BLaER1 treated with 17β-estradiol and CSF1 and Interleukin-3, amounts not matched to agents 10 nM and 100 nM (cell line): ENCODE measurements at regions not wholly inside any gene's neighbourhood (a gene's known extent, or its start where the extent isn't known, plus 50 kb on each side); places are given as distances from the start of the nearest gene placed in this dataset.
"Not testable (repeated sequence)": the region's sequence is repeated elsewhere in the genome, so short reads cannot be mapped to it uniquely, and the experiment has no call there.

Source experiments
- H3K27ac ChIP-seq, 11 experiments: shearing (Covaris generic); formaldehyde crosslinking; 2 replicates each; pipeline ENCODE4 v1.8.1; 2022
- H3K27me3 ChIP-seq, 11 experiments: shearing (Covaris generic); formaldehyde crosslinking; 2 replicates each; pipeline ENCODE4 v1.8.1; 2022
- H3K36me3 ChIP-seq, 11 experiments: shearing (Covaris generic); formaldehyde crosslinking; 2 replicates each; pipeline ENCODE4 v1.8.1; 2022
- H3K4me1 ChIP-seq, 10 experiments: shearing (Covaris generic); formaldehyde crosslinking; 2 replicates each; pipeline ENCODE4 v1.8.1; 2022
- H3K4me2 ChIP-seq, 11 experiments: shearing (Covaris generic); formaldehyde crosslinking; 2 replicates each; pipeline ENCODE4 v1.8.1; 2022
- H3K4me3 ChIP-seq, 10 experiments: shearing (Covaris generic); formaldehyde crosslinking; 2 replicates each; pipeline ENCODE4 v1.8.1; 2022
- H3K9ac ChIP-seq, 11 experiments: shearing (Covaris generic); formaldehyde crosslinking; 2 replicates each; pipeline ENCODE4 v1.8.1; 2022
- H3K9me3 ChIP-seq, 11 experiments: shearing (Covaris generic); formaldehyde crosslinking; replicated peaks in 1 of 11; 2 replicates each; pipeline ENCODE4 v1.8.1; 2022
- H4K20me1 ChIP-seq, 11 experiments: shearing (Covaris generic); formaldehyde crosslinking; 2 replicates each; pipeline ENCODE4 v1.8.1; 2022
- Cebpa-rat ChIP-seq, 11 experiments: shearing (Covaris generic); IDR thresholded peaks; 2 replicates each; pipeline ENCODE4 v1.8.1; 2022

DNA sequence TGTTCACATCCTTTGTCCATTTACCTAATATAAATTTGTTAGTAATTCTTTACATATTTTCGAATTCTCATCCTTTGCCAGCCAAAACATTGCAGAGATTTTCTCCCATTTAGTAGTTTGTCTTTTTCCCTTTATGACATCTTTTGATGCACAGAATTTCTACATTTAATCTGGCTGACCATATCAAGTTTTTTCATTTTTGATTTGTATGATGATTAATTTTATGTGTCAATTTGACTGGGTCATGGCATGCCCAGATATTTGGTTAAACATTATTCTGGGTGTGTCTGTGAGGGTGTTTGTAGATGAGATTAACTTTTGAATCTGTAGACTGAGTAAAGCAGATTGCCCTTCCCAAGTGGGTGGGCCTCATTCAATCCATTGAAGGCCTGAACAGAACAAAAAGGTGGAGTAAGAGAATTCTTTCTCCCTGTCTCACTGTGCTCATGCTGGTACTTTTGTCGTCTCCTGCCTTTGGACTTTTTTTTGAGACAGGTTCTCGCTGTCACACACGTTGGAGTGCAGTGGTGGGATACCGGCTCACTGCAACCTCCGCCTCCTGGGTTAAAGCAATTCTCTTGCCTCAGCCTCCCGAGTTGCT lies 72.1 kb upstream of the EPB41L1 start:
- peaks cover 0 to 40% (median 14%) of the 10 kb centered on the region in 10 experiments; a peak in 13 of 20 replicates for H3K4me1 ChIP-seq
- no peaks in the 10 kb centered on the region for H4K20me1 ChIP-seq
- peaks cover 0 to 14% (median 5%) of the 10 kb centered on the region in 11 experiments; a peak in 10 of 22 replicates for H3K9me3 ChIP-seq
- H3K4me3 ChIP-seq, result no peak overlapping the region
- H3K9ac ChIP-seq, result no peak overlapping the region
- no peak for TF ChIP-seq Cebpa-rat (IDR thresholded peaks at IDR 0.05)
- no peak overlapping the region for H3K27ac ChIP-seq
- H3K4me2 ChIP-seq, result no peak overlapping the region
- H3K27me3 ChIP-seq, result no peaks in the 10 kb centered on the region
- no peaks in the 10 kb centered on the region for H3K36me3 ChIP-seq

DNA sequence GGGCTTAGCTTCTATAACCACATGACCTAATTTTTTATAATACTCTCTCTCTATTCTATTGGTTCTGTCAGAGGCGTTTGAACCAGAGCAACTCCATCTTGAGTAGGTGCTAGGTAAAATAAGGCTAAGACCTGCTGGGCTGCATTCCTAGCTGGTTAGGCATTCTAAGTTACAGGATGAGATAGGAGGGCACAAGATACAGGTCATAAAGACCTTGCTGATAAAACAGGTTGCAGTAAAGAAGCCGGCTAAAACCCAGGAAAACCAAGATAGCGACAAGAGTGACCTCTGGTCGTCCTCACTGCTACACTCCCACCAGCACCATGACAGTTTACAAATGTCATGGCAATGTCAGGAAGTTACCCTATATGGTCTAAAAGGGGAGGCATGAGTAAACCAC lies 71.3 kb upstream of the EPB41L1 start:
- Histone ChIP-seq H3K4me1 (peaks cover 0 to 36% (median 14%) of the 10 kb centered on the region in 10 experiments; a peak in 13 of 20 replicates), H3K9me3 (peaks cover 0 to 14% (median 5%) of the 10 kb centered on the region in 11 experiments; a peak in 10 of 22 replicates)
- not testable (repeated sequence) for H3K9ac ChIP-seq, H3K27ac ChIP-seq, H3K4me2 ChIP-seq, H4K20me1 ChIP-seq, H3K4me3 ChIP-seq, H3K27me3 ChIP-seq, H3K36me3 ChIP-seq

DNA sequence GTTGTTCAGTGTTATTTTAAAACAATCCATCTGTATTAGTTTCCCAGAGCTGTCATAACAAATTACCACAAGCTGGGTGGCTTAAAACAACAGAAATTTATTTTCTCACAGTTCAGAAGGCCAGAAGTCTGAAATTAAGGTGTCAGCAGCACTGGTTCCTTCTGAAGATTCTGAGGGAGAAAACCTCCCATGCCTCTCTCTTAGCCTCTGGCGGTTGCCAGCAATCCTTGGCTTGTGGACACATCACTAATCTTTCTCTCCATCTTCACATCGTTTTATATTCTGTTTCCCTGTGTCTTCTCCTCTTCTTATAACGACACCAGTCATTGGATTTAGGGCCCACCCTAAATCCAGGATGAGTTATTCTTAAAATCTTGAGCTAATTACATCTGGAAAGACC lies 70.2 kb upstream of the EPB41L1 start:
- H3K4me3 ChIP-seq, result no peak overlapping the region
- peaks cover 0 to 36% (median 14%) of the 10 kb centered on the region in 10 experiments; a peak in 13 of 20 replicates for H3K4me1 ChIP-seq
- no peak for TF ChIP-seq Cebpa-rat (IDR thresholded peaks at IDR 0.05)
- no peaks in the 10 kb centered on the region for H4K20me1 ChIP-seq
- no peak overlapping the region for H3K9ac ChIP-seq
- H3K9me3 ChIP-seq, result peaks cover 0 to 11% (median 4%) of the 10 kb centered on the region in 11 experiments; a peak in 10 of 22 replicates
- H3K27me3 ChIP-seq, result peaks cover 0 to 3% (median 0%) of the 10 kb centered on the region in 11 experiments; a peak in 3 of 22 replicates
- no peaks in the 10 kb centered on the region for H3K36me3 ChIP-seq
- H3K27ac ChIP-seq, result no peak overlapping the region
- no peak overlapping the region for H3K4me2 ChIP-seq

DNA sequence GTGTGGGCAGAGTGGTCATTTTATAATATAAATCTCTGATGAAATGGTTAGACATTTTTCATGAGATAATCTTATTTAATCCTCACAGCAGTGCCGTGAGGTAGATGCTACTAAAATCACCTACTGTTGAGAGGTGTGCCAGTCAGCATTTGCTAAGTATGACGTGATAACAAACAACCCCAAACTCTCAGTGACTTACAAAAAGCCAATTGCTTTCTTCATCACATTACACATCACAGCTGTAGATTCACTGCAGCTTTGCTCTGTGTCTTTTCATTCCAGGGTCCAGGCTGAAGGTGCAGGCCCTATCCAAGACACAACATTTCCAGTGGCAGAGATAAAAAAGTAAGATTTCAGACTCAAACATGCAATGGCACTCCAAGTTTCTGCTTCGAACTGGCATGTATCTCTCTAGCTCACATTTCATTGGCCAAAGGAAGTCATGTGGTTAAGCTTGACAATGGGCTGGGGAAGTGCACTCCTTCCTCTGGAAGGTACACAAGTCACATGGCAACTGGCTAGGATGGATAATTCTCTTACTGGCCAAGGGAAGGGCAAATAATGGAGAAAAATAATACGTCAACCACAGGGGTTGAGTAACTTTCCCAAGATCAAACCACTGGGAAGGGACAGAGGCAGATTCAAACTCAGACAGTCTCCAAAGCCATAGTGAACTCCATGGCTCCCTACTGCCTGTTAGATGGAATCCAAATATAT lies 69.5 kb upstream of the EPB41L1 start:
- no peak for TF ChIP-seq Cebpa-rat (IDR thresholded peaks at IDR 0.05)
- Histone ChIP-seq H3K27ac (no peak overlapping the region), H4K20me1 (no peaks in the 10 kb centered on the region), H3K27me3 (peaks cover 2 to 10% (median 3%) of the 10 kb centered on the region in 11 experiments), H3K4me3 (no peak overlapping the region), H3K9ac (no peak overlapping the region), H3K4me1 (peaks cover 0 to 31% (median 10%) of the 10 kb centered on the region in 10 experiments; a peak in 13 of 20 replicates), H3K36me3 (no peaks in the 10 kb centered on the region), H3K4me2 (peak overlapping the region in 6 of 11 experiments; percentile 22 to 66 (median 53); a peak in 12 of 22 replicates), H3K9me3 (peaks cover 0 to 5% (median 0%) of the 10 kb centered on the region in 11 experiments; a peak in 7 of 22 replicates)

DNA sequence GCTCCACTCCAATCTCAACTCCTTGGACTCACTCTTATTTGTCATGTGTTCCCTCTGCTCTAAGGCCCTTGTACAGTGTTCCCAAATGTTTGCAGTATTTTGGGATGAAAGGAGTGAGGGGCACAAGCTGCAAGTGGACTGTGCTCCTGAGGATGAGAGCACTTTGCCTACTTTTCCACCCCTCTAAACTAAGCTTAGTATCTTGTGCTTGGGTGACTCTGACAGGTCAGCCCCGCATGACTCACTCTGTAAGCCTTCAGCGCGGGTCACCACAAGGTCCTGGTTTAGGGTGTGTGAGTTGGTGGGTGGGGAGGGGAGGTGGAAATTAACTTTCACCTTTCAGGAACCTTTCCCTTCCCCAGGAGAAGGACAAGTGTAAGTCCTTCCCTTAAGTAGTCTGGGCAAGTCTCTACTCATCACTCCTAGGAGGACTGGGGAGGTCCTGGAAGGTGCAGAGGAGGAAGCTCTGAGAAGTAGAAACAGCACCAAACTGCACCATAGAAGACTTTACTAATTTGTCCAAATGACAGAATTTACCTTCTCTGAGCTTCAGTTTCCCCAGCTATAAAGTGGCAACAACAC lies 68.8 kb upstream of the EPB41L1 start:
- Histone ChIP-seq H3K9me3 (peaks cover 0 to 5% (median 0%) of the 10 kb centered on the region in 11 experiments; a peak in 7 of 22 replicates), H3K4me2 (peak overlapping the region in 6 of 11 experiments; percentile 22 to 66 (median 53); a peak in 12 of 22 replicates), H3K27ac (no peak overlapping the region), H3K9ac (no peak overlapping the region), H3K27me3 (peaks cover 9 to 17% (median 10%) of the 10 kb centered on the region in 11 experiments), H3K4me3 (no peak overlapping the region), H4K20me1 (no peaks in the 10 kb centered on the region), H3K36me3 (no peaks in the 10 kb centered on the region), H3K4me1 (peaks cover 0 to 25% (median 8%) of the 10 kb centered on the region in 10 experiments; a peak in 12 of 20 replicates)
- TF ChIP-seq Cebpa-rat (IDR thresholded peaks at IDR 0.05), result no peak

DNA sequence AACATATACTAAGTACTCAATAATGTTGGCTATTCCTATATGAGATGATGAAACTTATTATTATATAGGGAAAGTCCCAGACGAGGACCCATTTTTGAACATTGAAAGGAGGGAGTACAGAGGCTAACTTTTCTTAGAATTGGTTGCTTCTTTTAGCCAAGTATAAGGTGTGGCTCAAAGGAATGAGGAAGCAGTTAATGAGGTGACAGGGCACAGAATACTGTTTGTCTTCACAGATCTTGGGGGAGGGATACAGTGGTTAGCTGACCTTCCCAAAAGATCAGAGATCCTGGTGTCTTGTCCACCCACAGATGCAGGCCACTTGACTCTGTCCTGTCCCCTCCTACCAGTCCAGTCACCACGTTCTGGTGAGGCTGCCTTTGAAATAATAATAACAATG lies 67.8 kb upstream of the EPB41L1 start:
- Histone ChIP-seq H3K36me3 (no peaks in the 10 kb centered on the region), H3K27ac (no peak overlapping the region), H4K20me1 (peaks cover 0 to 3% (median 0%) of the 10 kb centered on the region in 11 experiments; a peak in 6 of 22 replicates), H3K4me3 (no peak overlapping the region), H3K27me3 (peaks cover 19 to 27% (median 20%) of the 10 kb centered on the region in 11 experiments), H3K4me2 (peak overlapping the region in 3 of 11 experiments; percentile 13 to 59 (median 46); a peak in 5 of 22 replicates), H3K9me3 (peaks cover 0 to 5% (median 0%) of the 10 kb centered on the region in 11 experiments; a peak in 7 of 22 replicates), H3K9ac (no peak overlapping the region), H3K4me1 (peaks cover 0 to 26% (median 10%) of the 10 kb centered on the region in 10 experiments; a peak in 15 of 20 replicates)
- TF ChIP-seq Cebpa-rat (IDR thresholded peaks at IDR 0.05), result no peak

DNA sequence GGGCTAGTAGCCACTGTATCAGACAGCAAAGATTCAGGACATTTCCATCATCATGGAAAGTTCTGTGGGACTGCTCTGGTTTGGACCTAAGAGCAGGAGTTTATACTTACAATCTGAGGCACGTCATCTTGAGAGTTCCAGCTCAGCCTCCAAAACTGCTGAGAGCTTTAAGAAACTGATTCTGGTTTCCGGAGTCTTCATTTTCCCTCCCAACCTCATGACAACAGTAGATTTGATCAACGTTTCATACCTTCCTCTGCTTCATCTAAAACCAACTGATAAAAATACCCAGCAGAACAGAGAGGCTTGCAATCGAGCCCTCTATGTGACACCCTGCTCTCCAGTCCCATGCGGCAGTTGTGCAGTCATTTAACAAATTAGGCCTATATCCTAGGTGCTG lies 64.3 kb upstream of the EPB41L1 start:
- no peak overlapping the region for H3K4me2 ChIP-seq
- H3K36me3 ChIP-seq, result no peaks in the 10 kb centered on the region
- no peaks in the 10 kb centered on the region for H3K9me3 ChIP-seq
- no peak for TF ChIP-seq Cebpa-rat (IDR thresholded peaks at IDR 0.05)
- H3K4me1 ChIP-seq, result peaks cover 18 to 47% (median 33%) of the 10 kb centered on the region in 10 experiments
- H3K9ac ChIP-seq, result no peak overlapping the region
- peaks cover 0 to 8% (median 0%) of the 10 kb centered on the region in 11 experiments; a peak in 7 of 22 replicates for H4K20me1 ChIP-seq
- no peak overlapping the region for H3K4me3 ChIP-seq
- H3K27me3 ChIP-seq, result peaks cover 49 to 62% (median 55%) of the 10 kb centered on the region in 11 experiments
- no peak overlapping the region for H3K27ac ChIP-seq

DNA sequence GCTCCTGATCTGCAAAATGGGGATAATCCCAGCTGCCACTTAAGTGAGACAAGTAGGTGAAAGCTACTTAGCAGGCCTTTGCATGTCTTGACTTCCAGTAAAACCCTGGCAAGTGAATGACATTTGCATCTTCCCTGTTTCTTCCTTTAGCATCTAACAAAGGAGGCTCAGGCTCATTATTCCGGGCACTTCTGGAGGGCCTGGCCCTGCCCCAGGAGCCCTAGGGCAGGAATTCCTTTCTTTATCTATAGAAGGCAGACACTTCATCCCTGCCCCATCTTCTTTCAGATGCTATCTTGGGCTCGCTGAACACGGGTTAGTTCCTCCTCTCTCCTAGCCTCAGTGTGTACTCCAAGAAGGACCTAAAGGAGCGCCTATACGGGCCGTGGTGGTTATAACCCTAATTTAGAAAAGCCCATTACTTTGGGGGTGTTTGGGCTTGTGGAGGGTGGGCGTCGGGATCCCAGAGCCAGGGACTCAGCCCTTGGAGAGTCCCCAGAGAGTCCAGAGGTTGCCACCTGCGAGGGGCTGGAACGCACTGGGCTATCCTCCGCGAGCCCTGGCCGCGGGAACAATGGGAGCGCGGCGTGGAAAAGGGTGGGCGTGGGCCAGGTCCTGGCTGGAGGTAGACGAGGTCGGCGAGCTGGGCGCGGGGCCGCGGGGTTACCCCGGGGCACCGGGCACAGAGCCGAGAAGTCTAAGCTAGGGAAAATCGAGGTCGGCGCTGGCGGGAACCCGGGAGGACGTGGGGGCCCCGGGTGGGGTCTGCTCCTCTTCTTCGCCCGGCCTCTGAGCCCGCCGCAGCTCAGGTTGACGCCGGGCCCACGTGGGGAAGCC lies 62.8 kb upstream of the EPB41L1 start:
- TF ChIP-seq Cebpa-rat (IDR thresholded peaks at IDR 0.05), result no peak
- Histone ChIP-seq H3K4me1 (peaks cover 31 to 47% (median 37%) of the 10 kb centered on the region in 10 experiments), H3K9ac (peak overlapping the region; percentile 41 to 83 (median 74); a peak in 16 of 22 replicates), H4K20me1 (peaks cover 0 to 8% (median 0%) of the 10 kb centered on the region in 11 experiments; a peak in 7 of 22 replicates), H3K27me3 (peaks cover 49 to 66% (median 60%) of the 10 kb centered on the region in 11 experiments), H3K4me2 (peak overlapping the region; percentile 92 to 100 (median 98)), H3K27ac (peak overlapping the region in 5 of 11 experiments; percentile 17 to 48 (median 45); a peak in 6 of 22 replicates), H3K36me3 (no peaks in the 10 kb centered on the region), H3K9me3 (no peaks in the 10 kb centered on the region), H3K4me3 (peak overlapping the region; percentile 64 to 80 (median 72))
